Heart left ventricle (tissue), 13 donors: ENCODE measurements at regions not wholly inside any gene's neighbourhood (a gene's known extent, or its start where the extent isn't known, plus 50 kb on each side); places are given as distances from the start of the nearest gene placed in this dataset.

ENCODE experiments used
- POLR2A ChIP-seq, 2 donors: fragments of 450-650 bp; IDR thresholded peaks; one replicate each; pipeline ENCODE4 v1.6.1; 2017; ENCODE audit warnings: antibody characterized with exemption in 2 of 2, mild to moderate bottlenecking in 2 of 2, moderate library complexity in 2 of 2
- TF ChIP-seq, protein P1 (sequence below), 12 donors: fragments of 200-600 bp; sonication (generic) in 4 of 12; IDR thresholded peaks; one replicate each; pipeline versions ENCODE4 v1.5.0 to v1.8.0; 2018 to 2022; ENCODE audit warnings: antibody characterized with exemption in 12 of 12, mild to moderate bottlenecking in 5 of 12
- donor health status: ischemic (EF 13 %, LVEDD 7.1; RV severe dilation, severe dysfunction).
- donor health status: DM: no; HTN: yes; CAD: no.
- donor health status: DM: no; HTN: no; CAD: no.
- donor health status: ischemic (EF 25% LVEDD 6.9; RV normal size, moderate dysfunction).
- donor health status: ischemic (EF 25% LVEDD 5.7; RV mildly dilated, moderate dysfunction).
- donor health status: ischemic (EF 35%, LVEDD 5.7; RV mildly dilated, moderate dysfunction).
- donor health status: nonischemic (EF 11% LVEDD 7.7; RV severe dilation, severe dysfunction).
- donor health status: DM: yes; HTN: yes; CAD: no.
- donor health status: PGD.
- donor health status: ischemic (EF 29% LVEDD 5.4; RV normal size, mild dysfunction).
- donor health status: nonischemic (EF 23%, LVEDD 6.1; RV moderate dilation, normal function).

DNA sequence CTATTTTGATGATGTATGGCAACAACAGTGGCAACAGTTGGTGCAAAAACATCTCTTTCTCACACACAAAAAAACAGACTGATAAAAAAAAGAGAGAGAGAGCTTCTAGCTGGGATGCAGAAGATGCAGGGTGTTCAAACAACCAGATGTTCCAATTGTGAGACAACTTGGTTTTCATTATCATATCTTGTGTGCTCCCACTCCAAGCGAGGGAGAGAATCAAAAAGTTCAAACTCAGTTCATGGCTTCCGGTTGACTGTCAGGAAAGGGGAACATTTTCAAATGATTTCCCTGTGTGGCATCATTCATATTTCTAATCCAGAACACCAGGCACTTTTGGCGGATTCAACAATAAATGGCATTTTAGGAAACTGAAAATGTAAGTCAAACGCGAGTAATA is 72.1 kb downstream of the RSL24D1 start:
- TF ChIP-seq, protein P1, sequence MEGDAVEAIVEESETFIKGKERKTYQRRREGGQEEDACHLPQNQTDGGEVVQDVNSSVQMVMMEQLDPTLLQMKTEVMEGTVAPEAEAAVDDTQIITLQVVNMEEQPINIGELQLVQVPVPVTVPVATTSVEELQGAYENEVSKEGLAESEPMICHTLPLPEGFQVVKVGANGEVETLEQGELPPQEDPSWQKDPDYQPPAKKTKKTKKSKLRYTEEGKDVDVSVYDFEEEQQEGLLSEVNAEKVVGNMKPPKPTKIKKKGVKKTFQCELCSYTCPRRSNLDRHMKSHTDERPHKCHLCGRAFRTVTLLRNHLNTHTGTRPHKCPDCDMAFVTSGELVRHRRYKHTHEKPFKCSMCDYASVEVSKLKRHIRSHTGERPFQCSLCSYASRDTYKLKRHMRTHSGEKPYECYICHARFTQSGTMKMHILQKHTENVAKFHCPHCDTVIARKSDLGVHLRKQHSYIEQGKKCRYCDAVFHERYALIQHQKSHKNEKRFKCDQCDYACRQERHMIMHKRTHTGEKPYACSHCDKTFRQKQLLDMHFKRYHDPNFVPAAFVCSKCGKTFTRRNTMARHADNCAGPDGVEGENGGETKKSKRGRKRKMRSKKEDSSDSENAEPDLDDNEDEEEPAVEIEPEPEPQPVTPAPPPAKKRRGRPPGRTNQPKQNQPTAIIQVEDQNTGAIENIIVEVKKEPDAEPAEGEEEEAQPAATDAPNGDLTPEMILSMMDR (IDR thresholded peaks at IDR 0.05): no peak
- no peak for TF ChIP-seq POLR2A (IDR thresholded peaks at IDR 0.05)
